SK-N-SH treated with all-trans-retinoic acid at 6 μM for 48 hours (cell line): ENCODE measurements at regions not wholly inside any gene's neighbourhood (a gene's known extent, or its start where the extent isn't known, plus 50 kb on each side); places are given as distances from the start of the nearest gene placed in this dataset.

Experiments
- ATAC-seq: fragments of 200-7000 bp; cut with Tn5 transposase; 3 replicates; pipeline ENCODE4 v1.9.1; 2020; ENCODE audit warnings: mild to moderate bottlenecking, moderate library complexity
- ARNTL ChIP-seq: fragments of 450-650 bp; formaldehyde crosslinking; IDR thresholded peaks from 2 replicates; pipeline ENCODE4 v1.5.0; 2020; ENCODE audit warnings: low read depth, mild to moderate bottlenecking, moderate library complexity, borderline replicate concordance
- BACH2 ChIP-seq: fragments of 250-450 bp; sonication (Bioruptor Pico); IDR thresholded peaks from 2 replicates; pipeline ENCODE4 v1.9.0; 2021; ENCODE audit warnings: mild to moderate bottlenecking, borderline replicate concordance
- CSDC2 ChIP-seq: fragments of 250-450 bp; sonication (Bioruptor Pico); IDR thresholded peaks from 2 replicates; pipeline ENCODE4 v1.5.0; 2020; ENCODE audit warnings: mild to moderate bottlenecking, moderate library complexity
- CSRNP3 ChIP-seq: fragments of 250-450 bp; sonication (Bioruptor Pico); IDR thresholded peaks from 2 replicates; pipeline ENCODE4 v1.5.1; 2021; ENCODE audit warnings: mild to moderate bottlenecking, moderate library complexity
- ESRRG ChIP-seq: fragments of 250-450 bp; sonication (Bioruptor Pico); IDR thresholded peaks from 2 replicates; pipeline ENCODE4 v1.6.1; 2021; ENCODE audit warnings: mild to moderate bottlenecking
- GLIS3 ChIP-seq: fragments of 250-450 bp; sonication (Bioruptor Pico); IDR thresholded peaks from 2 replicates; pipeline ENCODE4 v1.5.0; 2020; ENCODE audit warnings: mild to moderate bottlenecking, moderate library complexity
- ISL1 ChIP-seq: fragments of 250-450 bp; sonication (Bioruptor Pico); IDR thresholded peaks from 2 replicates; pipeline ENCODE4 v2.1.2; 2022; ENCODE audit warnings: mild to moderate bottlenecking, moderate library complexity
- OSR1 ChIP-seq: fragments of 250-450 bp; sonication (Bioruptor Pico); IDR thresholded peaks from 2 replicates; pipeline ENCODE4 v1.8.0; 2022; ENCODE audit warnings: moderate library complexity, mild to moderate bottlenecking, inconsistent platforms
- PATZ1 ChIP-seq: fragments of 250-450 bp; sonication (Bioruptor Pico); IDR thresholded peaks from 2 replicates; pipeline ENCODE4 v1.8.0; 2020; ENCODE audit warnings: mild to moderate bottlenecking, moderate library complexity, borderline replicate concordance
- POU6F1 ChIP-seq: fragments of 250-450 bp; sonication (Bioruptor Pico); IDR thresholded peaks from 2 replicates; pipeline ENCODE4 v1.8.0; 2021; ENCODE audit warnings: low read depth, mild to moderate bottlenecking, moderate library complexity, borderline replicate concordance
- PPARA ChIP-seq: fragments of 250-450 bp; sonication (Bioruptor Pico); IDR thresholded peaks from 2 replicates; pipeline ENCODE4 v1.5.0; 2020; ENCODE audit warnings: mild to moderate bottlenecking, borderline replicate concordance
- SNAI2 ChIP-seq: fragments of 250-450 bp; sonication (Bioruptor Pico); IDR thresholded peaks from 2 replicates; pipeline ENCODE4 v1.5.0; 2020; ENCODE audit warnings: mild to moderate bottlenecking, moderate library complexity
- TCF4 ChIP-seq: fragments of 250-450 bp; sonication (Bioruptor Pico); IDR thresholded peaks from 2 replicates; pipeline ENCODE4 v1.8.0; 2021; ENCODE audit warnings: mild to moderate bottlenecking, moderate library complexity, borderline replicate concordance
- TOX ChIP-seq: fragments of 250-450 bp; sonication (Bioruptor Pico); IDR thresholded peaks from 2 replicates; pipeline ENCODE4 v1.8.0; 2021; ENCODE audit warnings: mild to moderate bottlenecking, moderate library complexity, borderline replicate concordance
- ZC3H10 ChIP-seq: fragments of 250-450 bp; sonication (Bioruptor Pico); IDR thresholded peaks from 2 replicates; pipeline ENCODE4 v1.5.1; 2021; ENCODE audit warnings: mild to moderate bottlenecking, moderate library complexity
- ZFP3 ChIP-seq: fragments of 250-450 bp; sonication (Bioruptor Pico); IDR thresholded peaks from 2 replicates; pipeline ENCODE4 v1.5.0; 2020; ENCODE audit warnings: mild to moderate bottlenecking, moderate library complexity
- ZFP30 ChIP-seq: fragments of 450-650 bp; formaldehyde crosslinking; IDR thresholded peaks from 2 replicates; pipeline ENCODE4 v1.5.0; 2022; ENCODE audit warnings: mild to moderate bottlenecking, moderate library complexity
- ZNF565 ChIP-seq: fragments of 450-650 bp; formaldehyde crosslinking; conservative IDR thresholded peaks from 2 replicates; pipeline ENCODE4 v1.5.0; 2020; ENCODE audit warnings: low read depth, mild to moderate bottlenecking, moderate library complexity
- ZNF70 ChIP-seq: fragments of 450-650 bp; formaldehyde crosslinking; IDR thresholded peaks from 2 replicates; pipeline ENCODE4 v1.5.0; 2020; ENCODE audit warnings: mild to moderate bottlenecking, moderate library complexity
- ZNF8 ChIP-seq: fragments of 450-650 bp; formaldehyde crosslinking; IDR thresholded peaks from 2 replicates; pipeline ENCODE4 v1.5.0; 2020; ENCODE audit warnings: mild to moderate bottlenecking, moderate library complexity
- TF ChIP-seq, protein P1 (sequence below): fragments of 250-450 bp; sonication (Bioruptor Pico); IDR thresholded peaks from 2 replicates; pipeline ENCODE4 v1.5.0; 2020; ENCODE audit warnings: mild to moderate bottlenecking, moderate library complexity
- TF ChIP-seq, protein P2 (sequence below): fragments of 250-450 bp; sonication (Bioruptor Pico); IDR thresholded peaks from 2 replicates; pipeline ENCODE4 v1.5.1; 2020; ENCODE audit warnings: low read depth, mild to moderate bottlenecking, moderate library complexity

- TF ChIP-seq ZFP3 (CRISPR knock-in tag) (no peak), SNAI2 (CRISPR knock-in tag) (no peak)
Observed at GRCh38 chr17:71084219-71084618, 914.9 kb downstream of the KCNJ2 start (continued).

GRCh38 chr17:71084838-71085237, 915.5 kb downstream of the KCNJ2 start:
- TF ChIP-seq OSR1 (CRISPR knock-in tag) (no peak), ZFP30 (CRISPR knock-in tag) (no peak), ZFP3 (CRISPR knock-in tag) (no peak), PATZ1 (CRISPR knock-in tag) (no peak), ZC3H10 (CRISPR knock-in tag) (no peak), CSDC2 (CRISPR knock-in tag) (no peak), ARNTL (CRISPR knock-in tag) (no peak), ZNF565 (CRISPR knock-in tag) (no peak), ZNF70 (CRISPR knock-in tag) (no peak), TCF4 (CRISPR knock-in tag) (no peak), BACH2 (no peak)
- TF ChIP-seq, protein P1, sequence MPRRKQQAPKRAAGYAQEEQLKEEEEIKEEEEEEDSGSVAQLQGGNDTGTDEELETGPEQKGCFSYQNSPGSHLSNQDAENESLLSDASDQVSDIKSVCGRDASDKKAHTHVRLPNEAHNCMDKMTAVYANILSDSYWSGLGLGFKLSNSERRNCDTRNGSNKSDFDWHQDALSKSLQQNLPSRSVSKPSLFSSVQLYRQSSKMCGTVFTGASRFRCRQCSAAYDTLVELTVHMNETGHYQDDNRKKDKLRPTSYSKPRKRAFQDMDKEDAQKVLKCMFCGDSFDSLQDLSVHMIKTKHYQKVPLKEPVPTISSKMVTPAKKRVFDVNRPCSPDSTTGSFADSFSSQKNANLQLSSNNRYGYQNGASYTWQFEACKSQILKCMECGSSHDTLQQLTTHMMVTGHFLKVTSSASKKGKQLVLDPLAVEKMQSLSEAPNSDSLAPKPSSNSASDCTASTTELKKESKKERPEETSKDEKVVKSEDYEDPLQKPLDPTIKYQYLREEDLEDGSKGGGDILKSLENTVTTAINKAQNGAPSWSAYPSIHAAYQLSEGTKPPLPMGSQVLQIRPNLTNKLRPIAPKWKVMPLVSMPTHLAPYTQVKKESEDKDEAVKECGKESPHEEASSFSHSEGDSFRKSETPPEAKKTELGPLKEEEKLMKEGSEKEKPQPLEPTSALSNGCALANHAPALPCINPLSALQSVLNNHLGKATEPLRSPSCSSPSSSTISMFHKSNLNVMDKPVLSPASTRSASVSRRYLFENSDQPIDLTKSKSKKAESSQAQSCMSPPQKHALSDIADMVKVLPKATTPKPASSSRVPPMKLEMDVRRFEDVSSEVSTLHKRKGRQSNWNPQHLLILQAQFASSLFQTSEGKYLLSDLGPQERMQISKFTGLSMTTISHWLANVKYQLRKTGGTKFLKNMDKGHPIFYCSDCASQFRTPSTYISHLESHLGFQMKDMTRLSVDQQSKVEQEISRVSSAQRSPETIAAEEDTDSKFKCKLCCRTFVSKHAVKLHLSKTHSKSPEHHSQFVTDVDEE (CRISPR knock-in tag), result no peak
- ATAC-seq, result no peak

GRCh38 chr17:71085238-71086033, 916.1 kb downstream of the KCNJ2 start:
- peak; percentile 44 for ATAC-seq
- TF ChIP-seq GLIS3 (CRISPR knock-in tag) (no peak), ZNF565 (CRISPR knock-in tag) (no peak), POU6F1 (no peak), ZNF8 (CRISPR knock-in tag) (no peak), SNAI2 (CRISPR knock-in tag) (no peak), CSRNP3 (CRISPR knock-in tag) (no peak), ISL1 (CRISPR knock-in tag) (no peak), ESRRG (CRISPR knock-in tag) (no peak), CSDC2 (CRISPR knock-in tag) (no peak), BACH2 (no peak), PPARA (CRISPR knock-in tag) (no peak), ZC3H10 (CRISPR knock-in tag) (no peak), TOX (CRISPR knock-in tag) (no peak), TCF4 (CRISPR knock-in tag) (no peak), OSR1 (CRISPR knock-in tag) (no peak)
- TF ChIP-seq, protein P2, sequence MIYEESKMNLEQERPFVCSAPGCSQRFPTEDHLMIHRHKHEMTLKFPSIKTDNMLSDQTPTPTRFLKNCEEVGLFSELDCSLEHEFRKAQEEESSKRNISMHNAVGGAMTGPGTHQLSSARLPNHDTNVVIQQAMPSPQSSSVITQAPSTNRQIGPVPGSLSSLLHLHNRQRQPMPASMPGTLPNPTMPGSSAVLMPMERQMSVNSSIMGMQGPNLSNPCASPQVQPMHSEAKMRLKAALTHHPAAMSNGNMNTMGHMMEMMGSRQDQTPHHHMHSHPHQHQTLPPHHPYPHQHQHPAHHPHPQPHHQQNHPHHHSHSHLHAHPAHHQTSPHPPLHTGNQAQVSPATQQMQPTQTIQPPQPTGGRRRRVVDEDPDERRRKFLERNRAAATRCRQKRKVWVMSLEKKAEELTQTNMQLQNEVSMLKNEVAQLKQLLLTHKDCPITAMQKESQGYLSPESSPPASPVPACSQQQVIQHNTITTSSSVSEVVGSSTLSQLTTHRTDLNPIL, result no peak
